Right lobe of liver (tissue), 4 donors: ENCODE measurements at regions not wholly inside any gene's neighbourhood (a gene's known extent, or its start where the extent isn't known, plus 50 kb on each side); places are given as distances from the start of the nearest gene placed in this dataset.

Source experiments
- CTCF ChIP-seq, 4 donors: fragments of 200-600 bp in 3 of 4; fragments of 450-650 bp in 1 of 4; IDR thresholded peaks; one replicate each; pipeline versions ENCODE4 v1.5.1 to v1.8.0; 2016 to 2022; ENCODE audit warnings: antibody characterized with exemption in 4 of 4, mild to moderate bottlenecking in 2 of 4
- POLR2A ChIP-seq: fragments of 450-650 bp; IDR thresholded peaks from one replicate; pipeline ENCODE4 v1.6.1; 2017; ENCODE audit warnings: antibody characterized with exemption, mild to moderate bottlenecking
- donor health status: DM: no; HTN: no; CAD: no.
- donor health status: DM: no; HTN: no; CAD: no.
- donor health status: DM: no; HTN: yes; CAD: no.

GRCh38 chr19:13615890-13616289 lies 109.6 kb upstream of the CACNA1A start:
- no peak for TF ChIP-seq CTCF (IDR thresholded peaks at IDR 0.05)
- no peak for TF ChIP-seq POLR2A
